ENCODE measurements at regions not wholly inside any gene's neighbourhood (a gene's known extent, or its start where the extent isn't known, plus 50 kb on each side); places are given as distances from the start of the nearest gene placed in this dataset.

- no peak overlapping the region for H3K4me3 ChIP-seq (ENCODE audit: low read depth, low read length)
- no peak for DNase-seq (ENCODE audit: low read depth)
- no peak for TF ChIP-seq CTCF (conservative IDR thresholded peaks at IDR 0.05; ENCODE audit: low read depth, low read length)
Observed at GRCh38 chr12:28601570-28602058, 411.4 kb downstream of the CCDC91 start.

GRCh38 chr12:28602786-28603185 lies 412.5 kb downstream of the CCDC91 start:
- DNase-seq (ENCODE audit: low read depth) = no peak
- TF ChIP-seq CTCF (conservative IDR thresholded peaks at IDR 0.05; ENCODE audit: low read depth, low read length) = no peak

GRCh38 chr12:28603239-28603638 lies 413.0 kb downstream of the CCDC91 start:
- no peak for TF ChIP-seq CTCF (conservative IDR thresholded peaks at IDR 0.05; ENCODE audit: low read depth, low read length)
- H3K4me3 ChIP-seq (ENCODE audit: low read depth, low read length) = no peak overlapping the region
- DNase-seq (ENCODE audit: low read depth) = peak; percentile 13

More at GRCh38 chr12:28602786-28603185, 412.5 kb downstream of the CCDC91 start:
- no peak overlapping the region for H3K4me3 ChIP-seq (ENCODE audit: low read depth, low read length)

GRCh38 chr12:28603801-28604200 lies 413.5 kb downstream of the CCDC91 start:
- H3K4me3 ChIP-seq (ENCODE audit: low read depth, low read length) = no peak overlapping the region

GRCh38 chr12:28604240-28604639 lies 414.0 kb downstream of the CCDC91 start:
- H3K4me3 ChIP-seq (ENCODE audit: low read depth, low read length) = no peak overlapping the region
- no peak for TF ChIP-seq CTCF (conservative IDR thresholded peaks at IDR 0.05; ENCODE audit: low read depth, low read length)
- DNase-seq (ENCODE audit: low read depth) = no peak

More at GRCh38 chr12:28603801-28604200, 413.5 kb downstream of the CCDC91 start:
- no peak for TF ChIP-seq CTCF (conservative IDR thresholded peaks at IDR 0.05; ENCODE audit: low read depth, low read length)
- DNase-seq (ENCODE audit: low read depth) = peak; percentile 5

- H3K4me3 ChIP-seq (ENCODE audit: low read depth, low read length) = no peak overlapping the region
- no peak for DNase-seq (ENCODE audit: low read depth)
- no peak for TF ChIP-seq CTCF (conservative IDR thresholded peaks at IDR 0.05; ENCODE audit: low read depth, low read length)
Observed at GRCh38 chr12:28606967-28607557, 416.8 kb downstream of the CCDC91 start.

All from choroid plexus epithelial cell (primary cell).